Esophagus squamous epithelium (tissue), 5 donors: ENCODE measurements at regions not wholly inside any gene's neighbourhood (a gene's known extent, or its start where the extent isn't known, plus 50 kb on each side); places are given as distances from the start of the nearest gene placed in this dataset.

ENCODE experiments used
- DNase-seq: peaks from one replicate; lab custom pipeline; 2025; lab: John Stamatoyannopoulos, UW
- H3K27ac ChIP-seq, 4 donors: fragments of 200-600 bp; sonication (generic); one replicate each; pipeline ENCODE4 v1.5.1; 2016 to 2019; ENCODE audit warnings: mild to moderate bottlenecking in 1 of 4
- H3K27me3 ChIP-seq, 4 donors: fragments of 200-600 bp; sonication (generic); 1 replicate in 3 of 4; 2 replicates in 1 of 4; pipeline versions ENCODE4 v1.5.1 to v1.6.0; 2017 to 2021; ENCODE audit warnings: antibody characterized with exemption in 1 of 4
- H3K36me3 ChIP-seq, 3 donors: fragments of 200-600 bp; sonication (generic); one replicate each; pipeline ENCODE4 v1.5.1; 2016 to 2019
- H3K4me1 ChIP-seq, 3 donors: fragments of 200-600 bp; sonication (generic); one replicate each; pipeline ENCODE4 v1.5.1; 2017 to 2019
- H3K4me3 ChIP-seq, 4 donors: fragments of 200-600 bp; sonication (generic); 1 replicate in 3 of 4; 2 replicates in 1 of 4; pipeline ENCODE4 v1.5.1; 2016 to 2019; ENCODE audit warnings: mild to moderate bottlenecking in 2 of 4, moderate library complexity in 1 of 4
- H3K9me3 ChIP-seq, 3 donors: fragments of 200-600 bp; sonication (generic); one replicate each; pipeline ENCODE4 v1.5.1; 2016 to 2019
- CTCF ChIP-seq, 6 experiments: fragments of 450-650 bp in 4 of 6; fragments of 200-600 bp in 2 of 6; sonication (generic) in 2 of 6; IDR thresholded peaks; one replicate each; pipeline ENCODE4 v1.5.1; 2016 to 2019; ENCODE audit warnings: antibody characterized with exemption in 6 of 6, mild to moderate bottlenecking in 4 of 6, moderate library complexity in 4 of 6
- POLR2A ChIP-seq, 4 donors: fragments of 450-650 bp; IDR thresholded peaks; one replicate each; pipeline ENCODE4 v1.6.1; 2017; ENCODE audit warnings: antibody characterized with exemption in 4 of 4, mild to moderate bottlenecking in 4 of 4, moderate library complexity in 3 of 4
- WGBS, 2 donors: methylation state at CpG; one replicate each; pipeline ENCODE4 v1.1.5; 2018; 5-methylcytosine and 5-hydroxymethylcytosine counted together
- intact Hi-C: fragments of 100-400 bp; cut with DNase I; formaldehyde crosslinking; loops from one replicate; pipeline ENCODE4 v1.15.0; 2022
- donor health status: DM: yes; HTN: yes; CAD: no.

DNA sequence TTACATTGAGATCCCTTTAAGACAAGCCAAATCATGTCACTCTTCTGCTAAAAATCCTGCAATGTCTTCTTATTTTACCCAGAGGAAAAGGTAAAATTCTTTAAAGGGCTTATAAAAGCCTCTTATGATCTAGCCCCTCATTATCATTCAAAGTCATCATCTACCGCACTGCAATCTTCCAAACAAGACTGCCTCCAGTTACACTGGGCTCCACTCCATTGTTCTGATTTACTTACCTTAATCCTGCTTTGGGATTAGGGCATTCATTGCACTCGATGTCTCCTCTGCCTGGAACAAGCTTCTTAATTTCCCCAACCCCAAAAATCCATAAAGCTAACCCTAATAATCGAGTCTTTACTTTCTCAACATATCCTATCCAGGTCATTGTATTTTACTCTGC, 269.1 kb downstream of the PCDH18 start:
- DNase-seq = no peak
- intact Hi-C loops = no loop called here
- Histone ChIP-seq H3K9me3 (no peaks in the 10 kb centered on the region), H3K36me3 (no peaks in the 10 kb centered on the region), H3K4me1 (no peaks in the 10 kb centered on the region), H3K27ac (no peak overlapping the region), H3K27me3 (no peaks in the 10 kb centered on the region), H3K4me3 (no peak overlapping the region)
- no peak for TF ChIP-seq CTCF (IDR thresholded peaks at IDR 0.05)
- no peak for TF ChIP-seq POLR2A (IDR thresholded peaks at IDR 0.05)
- 49 to 81% methylated on average over 3 of the region's 3 CpGs for WGBS, 2 donors

DNA sequence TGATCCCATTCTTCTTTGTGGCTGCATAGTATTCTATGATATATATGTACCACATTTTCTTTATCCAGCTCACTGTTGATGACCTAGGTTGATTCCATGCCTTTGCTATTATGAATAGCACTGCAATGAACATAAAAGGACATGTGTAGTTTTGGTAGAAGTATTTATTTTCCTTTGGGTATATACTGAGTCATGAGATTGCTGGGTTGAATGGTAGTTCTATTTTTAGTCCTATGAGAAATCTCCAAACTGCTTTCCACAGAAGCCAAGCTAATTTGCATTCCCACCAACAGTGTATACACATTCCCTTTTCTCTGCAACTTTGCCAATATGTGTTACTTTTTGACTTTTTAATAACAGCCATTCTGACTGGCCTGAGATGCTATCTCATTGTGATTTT, 278.3 kb downstream of the PCDH18 start:
- TF ChIP-seq CTCF (IDR thresholded peaks at IDR 0.05) (no peak), POLR2A (IDR thresholded peaks at IDR 0.05) (no peak)
- no peak overlapping the region for H3K4me3 ChIP-seq
- intact Hi-C loops = no loop called here
- no peaks in the 10 kb centered on the region for H3K9me3 ChIP-seq
- no peaks in the 10 kb centered on the region for H3K36me3 ChIP-seq
- no peak overlapping the region for H3K27ac ChIP-seq
- H3K27me3 ChIP-seq = no peaks in the 10 kb centered on the region
- DNase-seq = no peak
- no peaks in the 10 kb centered on the region for H3K4me1 ChIP-seq

DNA sequence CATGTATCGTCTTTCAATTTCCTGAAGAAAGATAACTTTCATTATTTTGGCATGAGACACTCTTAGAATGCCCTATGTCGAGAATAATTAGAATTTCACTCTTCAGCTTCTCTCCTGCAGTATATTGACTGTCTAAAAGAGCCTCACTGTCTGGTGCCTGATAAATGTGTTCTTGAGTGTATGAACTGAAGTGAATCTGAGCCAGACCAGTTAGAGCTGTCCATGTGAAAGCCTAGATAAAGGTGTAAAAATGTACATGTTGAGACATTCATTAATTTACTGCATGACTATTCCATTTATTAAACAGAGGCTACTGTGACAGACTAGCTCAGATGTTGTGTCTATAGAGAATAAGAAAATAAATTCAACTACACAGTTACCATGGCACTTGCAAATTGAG, 283.2 kb downstream of the PCDH18 start:
- TF ChIP-seq CTCF (IDR thresholded peaks at IDR 0.05) (no peak), POLR2A (IDR thresholded peaks at IDR 0.05) (no peak)
- intact Hi-C loops = no loop called here
- Histone ChIP-seq H3K4me3 (no peak overlapping the region), H3K36me3 (no peaks in the 10 kb centered on the region), H3K27me3 (no peaks in the 10 kb centered on the region), H3K27ac (no peak overlapping the region), H3K9me3 (no peaks in the 10 kb centered on the region), H3K4me1 (no peaks in the 10 kb centered on the region)
- 64 to 77% methylated on average over 2 of the region's 2 CpGs for WGBS, 2 donors
- DNase-seq = no peak

- TF ChIP-seq CTCF (IDR thresholded peaks at IDR 0.05) (no peak), POLR2A (IDR thresholded peaks at IDR 0.05) (no peak)
Observed at GRCh38 chr4:137238456-137239162, 293.7 kb downstream of the PCDH18 start.

DNA sequence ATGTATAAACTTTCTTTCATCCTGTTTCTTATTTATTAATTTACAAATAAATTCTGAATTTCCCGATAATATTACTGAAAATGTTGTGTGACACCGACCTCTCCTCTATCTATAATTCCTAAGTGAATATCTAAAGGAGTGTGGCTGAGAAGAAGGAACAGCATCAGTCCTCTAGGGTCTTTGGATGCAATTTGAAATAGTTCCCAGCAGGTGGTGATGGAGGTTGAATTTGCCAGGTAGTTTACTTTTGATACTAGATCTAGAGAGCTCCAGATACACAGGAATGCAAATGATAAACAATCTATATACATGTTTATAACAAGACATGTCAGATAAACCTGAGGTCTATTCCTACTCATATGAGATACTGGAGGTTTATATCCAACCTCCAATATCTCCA, 305.4 kb downstream of the PCDH18 start:
- WGBS, 2 donors = 57 to 68% methylated on average over 2 of the region's 2 CpGs
- Histone ChIP-seq H3K27ac (no peak overlapping the region), H3K4me1 (no peaks in the 10 kb centered on the region), H3K27me3 (no peaks in the 10 kb centered on the region), H3K36me3 (no peaks in the 10 kb centered on the region), H3K9me3 (no peaks in the 10 kb centered on the region), H3K4me3 (no peak overlapping the region)
- intact Hi-C loops = no loop called here
- no peak for DNase-seq
- TF ChIP-seq POLR2A (IDR thresholded peaks at IDR 0.05) (no peak), CTCF (IDR thresholded peaks at IDR 0.05) (peak in 1 of 6 experiments; percentile 15)

More at GRCh38 chr4:137238456-137239162, 293.7 kb downstream of the PCDH18 start:
- intact Hi-C loops = no loop called here
- H3K36me3 ChIP-seq = no peaks in the 10 kb centered on the region
- no peak overlapping the region for H3K27ac ChIP-seq
- H3K4me1 ChIP-seq = no peaks in the 10 kb centered on the region
- H3K9me3 ChIP-seq = no peaks in the 10 kb centered on the region
- no peak overlapping the region for H3K4me3 ChIP-seq
- DNase-seq = no peak
- 50 to 63% methylated on average over 4 of the region's 6 CpGs for WGBS, 2 donors
- H3K27me3 ChIP-seq = no peaks in the 10 kb centered on the region
